AG08396 (cell line): ENCODE measurements at regions not wholly inside any gene's neighbourhood (a gene's known extent, or its start where the extent isn't known, plus 50 kb on each side); places are given as distances from the start of the nearest gene placed in this dataset.
"Not testable (repeated sequence)": the region's sequence is repeated elsewhere in the genome, so short reads cannot be mapped to it uniquely, and the experiment has no call there.

ENCODE experiments used
- DNase-seq: peaks from one replicate; pipeline ENCODE4 v3.0.0; 2012; ENCODE audit warnings: low spot score, mixed read lengths

DNA sequence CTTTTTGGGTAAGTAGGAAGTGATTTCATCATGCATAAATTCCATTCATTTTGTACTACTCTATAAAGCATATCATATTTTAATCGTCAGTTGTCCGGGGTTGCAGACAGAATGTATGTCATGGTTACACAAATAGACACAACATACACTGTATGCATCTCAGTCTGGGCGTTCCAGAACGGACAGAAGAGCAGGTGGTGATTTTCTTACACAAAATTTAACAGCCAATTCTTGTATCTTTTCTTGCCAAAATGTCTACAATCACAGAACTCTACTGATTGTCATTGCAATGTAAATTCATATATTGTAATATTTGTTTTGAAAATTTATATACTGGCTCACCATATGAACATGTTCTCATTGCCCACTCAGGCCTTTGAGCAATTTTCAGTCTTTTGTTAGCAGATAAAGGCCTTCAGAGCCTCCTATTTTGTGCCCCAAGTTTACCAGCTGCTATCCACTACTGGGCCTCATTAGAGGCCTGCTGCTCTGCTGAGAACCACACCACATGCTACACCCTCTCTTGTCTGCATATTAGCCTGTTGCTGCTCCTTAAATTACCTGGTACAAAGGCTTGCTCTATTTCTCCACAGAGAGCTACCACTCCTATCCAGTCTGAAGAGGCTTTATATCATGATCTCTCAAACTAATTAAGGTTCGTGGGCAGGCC lies 61.5 kb downstream of the PRDM13 start:
- DNase-seq, result no peak

DNA sequence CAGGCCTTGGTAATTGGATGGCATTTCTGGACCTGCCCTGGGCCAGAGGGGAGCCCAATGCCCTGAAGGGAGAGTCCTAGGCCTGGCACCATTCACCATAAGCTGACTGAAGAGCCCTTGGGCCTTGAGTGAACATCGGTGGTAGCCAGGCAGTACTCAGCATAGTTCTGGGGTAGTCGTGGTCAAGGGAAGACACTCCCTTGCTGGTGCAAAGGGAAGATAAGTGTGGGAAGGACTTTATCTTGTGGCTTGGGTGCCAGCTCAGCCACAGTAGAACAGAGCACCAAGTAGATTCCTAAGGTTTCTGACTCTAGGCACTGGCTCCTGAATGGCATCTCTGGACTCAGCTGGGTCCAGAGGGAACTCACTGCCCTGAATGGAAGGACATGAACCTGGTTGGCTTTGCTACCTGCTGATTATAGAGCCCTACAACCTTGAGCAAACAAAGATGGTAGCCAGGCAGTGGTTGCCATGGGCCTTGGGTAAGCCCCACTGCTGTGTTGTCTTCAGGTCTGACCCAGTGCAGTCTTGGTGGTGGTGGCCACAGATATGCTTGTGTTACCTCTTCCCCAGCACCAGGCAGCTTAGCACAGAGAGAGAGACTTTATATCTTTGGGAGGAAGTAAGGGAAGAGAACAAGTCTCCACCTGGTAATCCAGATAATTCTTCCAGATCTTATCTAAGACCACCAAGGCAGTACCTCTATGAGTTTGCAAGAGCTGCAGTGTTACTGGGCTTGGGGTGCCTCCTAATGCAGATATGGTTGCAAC lies 83.5 kb downstream of the PRDM13 start:
- DNase-seq, result no peak

DNA sequence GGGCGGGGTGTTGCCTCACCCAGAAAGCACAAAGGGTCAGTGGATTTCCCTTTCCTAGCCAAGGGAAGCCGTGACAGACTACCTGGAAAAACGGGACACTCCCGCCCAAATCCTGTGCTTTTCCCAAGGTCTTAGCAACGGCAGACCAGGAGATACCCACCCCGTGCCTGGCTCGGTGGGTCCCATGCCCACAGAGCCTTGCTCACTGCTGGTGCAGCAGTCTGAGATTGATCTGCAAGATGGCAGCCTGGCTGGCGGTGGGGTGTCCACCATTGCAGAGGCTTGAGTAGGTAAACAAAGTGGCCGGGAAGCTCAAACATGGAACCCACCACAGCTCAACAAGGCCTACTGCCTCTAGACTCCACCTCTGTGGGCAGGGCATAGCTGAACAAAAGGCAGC lies 95.7 kb downstream of the PRDM13 start:
- DNase-seq, result not testable (repeated sequence)

DNA sequence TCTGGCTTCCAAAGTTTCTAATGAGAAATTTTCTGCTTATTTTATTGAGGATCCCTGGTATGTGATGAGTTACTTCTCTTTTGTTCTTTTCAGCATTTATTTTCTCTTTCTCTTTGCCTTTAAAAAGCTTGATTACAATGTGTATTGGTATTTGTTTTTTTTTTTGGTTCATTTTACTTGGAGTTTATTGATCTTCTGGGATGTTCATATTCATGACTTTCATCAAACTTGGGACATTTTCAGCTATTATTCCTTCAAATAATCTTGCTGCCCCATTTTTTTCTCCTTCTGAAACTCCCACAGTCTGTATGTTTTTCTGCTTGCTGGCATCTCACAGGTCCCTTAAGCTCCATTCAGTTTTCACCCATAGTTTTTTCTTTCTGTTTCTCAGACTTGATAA lies 102.4 kb downstream of the PRDM13 start:
- no peak for DNase-seq

DNA sequence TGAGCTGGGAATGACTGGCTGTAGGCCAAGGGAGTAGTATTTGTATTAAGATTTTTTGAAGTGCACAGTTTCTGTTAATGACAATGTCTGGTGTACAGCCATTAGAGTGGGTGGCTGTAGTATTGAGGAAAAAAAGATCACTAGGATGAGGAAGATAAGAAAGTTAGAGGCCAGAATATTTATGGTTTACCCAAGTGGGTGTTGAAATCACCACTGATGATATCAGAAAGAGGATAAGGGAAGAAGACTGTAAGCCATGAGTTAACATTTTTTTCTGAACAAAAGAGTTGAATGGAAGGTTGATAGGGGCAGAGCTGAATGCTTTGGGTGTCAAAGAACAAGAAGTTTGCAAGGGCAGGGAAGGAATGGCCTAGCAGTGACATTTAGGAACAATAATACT lies 104.7 kb downstream of the PRDM13 start:
- no peak for DNase-seq

DNA sequence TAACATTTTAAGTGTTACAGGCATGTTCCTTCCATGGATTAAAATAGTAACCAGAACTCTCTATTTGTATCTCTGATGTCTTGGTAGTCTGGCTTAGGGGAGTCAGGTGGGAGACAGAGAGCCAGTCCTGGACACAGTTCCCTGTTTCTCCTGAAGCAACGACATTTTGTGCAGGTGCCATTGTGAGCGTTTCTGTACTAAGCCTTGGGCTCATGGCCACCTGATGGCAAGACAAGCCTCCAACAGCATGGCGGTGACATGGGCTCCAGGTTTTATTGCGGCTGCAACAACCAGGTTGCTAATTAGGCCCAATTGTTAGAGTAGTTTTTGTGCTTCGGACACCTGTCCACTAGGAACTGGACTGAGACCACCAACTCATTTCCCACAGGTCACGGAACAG lies 105.3 kb downstream of the PRDM13 start:
- DNase-seq, result no peak

DNA sequence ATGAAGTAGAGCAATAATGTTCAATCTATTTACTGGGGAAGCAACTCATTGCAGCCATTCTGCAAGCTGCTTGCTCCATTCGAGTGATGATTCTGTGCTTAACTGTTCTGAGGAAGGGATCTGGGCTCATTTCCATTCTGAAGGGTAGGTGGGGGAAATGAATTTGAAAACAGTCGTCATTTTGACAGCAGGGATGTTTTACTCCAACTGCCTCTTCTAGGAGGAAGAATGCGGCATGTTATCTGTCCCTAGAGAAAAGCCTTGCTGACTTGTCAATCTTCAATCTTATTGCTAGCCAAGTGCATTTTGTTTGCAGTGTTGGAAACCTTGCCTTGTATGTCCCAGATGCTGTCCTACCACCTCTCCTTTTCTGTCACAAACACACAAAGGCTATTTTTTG lies 105.9 kb downstream of the PRDM13 start:
- no peak for DNase-seq

DNA sequence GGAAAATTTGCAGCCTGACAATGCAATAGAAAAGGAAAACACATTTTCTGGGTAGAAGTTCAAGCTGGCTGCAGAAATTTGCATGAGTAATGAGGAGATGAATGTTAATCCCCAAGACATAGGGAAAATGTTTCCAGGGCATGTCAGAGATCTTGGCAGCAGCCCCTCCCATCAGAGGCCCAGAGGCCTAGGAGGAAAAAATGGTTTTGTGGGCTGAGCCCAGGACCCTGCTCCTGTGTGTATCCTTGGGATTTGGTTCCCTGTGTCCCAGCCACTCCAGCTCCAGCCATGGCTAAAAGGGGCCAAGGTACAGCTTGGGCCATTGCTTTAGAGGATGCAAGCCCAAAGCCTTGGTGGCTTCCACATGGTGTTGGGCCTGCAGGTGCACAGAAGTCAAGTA lies 115.4 kb downstream of the PRDM13 start:
- not testable (repeated sequence) for DNase-seq

DNA sequence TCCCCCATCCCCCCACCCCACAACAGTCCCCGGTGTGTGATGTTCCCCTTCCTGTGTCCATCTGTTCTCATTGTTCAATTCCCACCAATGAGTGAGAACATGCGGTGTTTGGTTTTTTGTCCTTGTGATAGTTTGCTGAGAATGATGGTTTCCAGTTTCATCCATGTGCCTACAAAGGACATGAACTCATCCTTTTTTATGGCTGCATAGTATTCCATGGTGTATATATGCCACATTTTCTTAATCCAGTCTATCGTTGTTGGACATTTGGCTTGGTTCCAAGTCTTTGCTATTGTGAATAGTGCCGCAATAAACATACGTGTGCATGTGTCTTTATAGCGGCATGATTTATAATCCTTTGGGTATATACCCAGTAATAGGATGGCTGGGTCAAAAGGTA lies 123.6 kb downstream of the PRDM13 start:
- DNase-seq, result not testable (repeated sequence)

DNA sequence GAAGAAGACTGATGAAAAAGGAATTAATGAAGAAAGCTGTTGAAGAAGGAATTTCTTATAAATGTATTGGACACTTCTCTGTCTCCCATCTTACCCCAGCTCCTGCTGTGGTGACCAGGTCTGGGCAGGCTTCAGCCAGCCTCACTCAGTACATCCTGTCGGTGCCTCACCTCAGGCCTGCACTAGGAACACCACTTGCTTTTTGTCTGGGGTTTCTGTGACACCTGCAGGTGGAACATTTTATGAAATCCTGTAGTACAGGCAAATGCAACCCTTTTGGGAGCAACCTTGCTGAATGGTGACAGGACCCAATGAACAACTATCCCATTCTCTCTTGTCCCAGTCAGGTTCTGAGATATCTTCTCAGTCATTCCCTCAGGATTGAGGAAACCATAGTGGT lies 129.7 kb downstream of the PRDM13 start:
- no peak for DNase-seq

DNA sequence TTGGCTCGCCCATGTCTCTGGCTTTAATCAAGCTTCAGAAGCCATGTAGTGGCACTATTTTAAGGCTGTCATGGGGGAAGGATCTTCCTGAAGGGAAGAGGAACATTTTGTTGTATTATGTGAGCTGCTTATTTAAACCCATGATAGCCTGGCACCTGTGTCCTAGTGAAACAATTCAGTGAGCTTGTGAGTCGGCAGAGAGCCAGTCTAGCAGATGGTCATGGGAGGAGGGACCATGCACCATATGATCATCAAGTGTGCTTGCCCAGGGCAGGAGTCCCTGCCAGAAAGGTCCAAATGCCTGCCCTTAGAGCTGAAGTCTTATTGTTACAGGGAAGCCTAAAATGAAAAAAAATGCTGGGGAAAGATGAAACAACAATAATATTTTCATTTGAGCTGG lies 132.9 kb downstream of the PRDM13 start:
- no peak for DNase-seq

DNA sequence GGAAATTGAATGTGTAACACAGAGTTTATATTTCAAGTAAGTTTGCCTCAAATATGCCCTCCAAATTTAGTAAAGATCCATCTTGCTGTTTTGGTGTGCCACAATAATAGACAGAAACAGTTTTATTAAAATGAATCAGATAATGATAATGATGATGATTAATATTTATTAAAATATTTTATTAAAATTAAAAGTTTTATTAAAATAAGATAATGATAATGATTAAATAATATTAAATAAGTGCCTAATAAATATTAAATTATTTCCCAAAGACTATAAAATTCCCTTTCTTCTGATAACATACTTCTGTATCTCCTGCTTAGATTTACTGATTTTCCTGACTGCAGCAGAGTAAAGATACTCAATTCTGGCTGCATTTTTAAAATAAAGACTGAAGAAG lies 134.5 kb downstream of the PRDM13 start:
- no peak for DNase-seq

DNA sequence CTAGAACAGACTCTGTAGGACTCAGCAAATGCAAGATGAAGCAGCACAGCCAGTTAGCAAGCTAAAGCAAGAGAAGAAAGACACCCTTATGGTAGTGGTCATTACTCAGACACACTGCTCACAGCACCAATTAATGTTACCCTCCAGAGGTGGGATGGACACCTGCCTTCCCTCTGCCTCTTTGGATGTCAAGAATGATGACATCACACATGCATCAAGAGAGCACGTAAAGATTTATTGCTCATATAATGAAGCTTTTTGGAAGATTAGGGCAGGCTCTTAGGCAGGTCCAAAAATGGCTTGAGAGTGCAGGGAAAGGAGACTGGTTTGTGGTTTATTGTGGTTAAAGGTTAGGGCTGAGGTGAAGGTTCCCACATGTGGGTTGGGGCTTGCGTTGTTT lies 137.0 kb downstream of the PRDM13 start:
- DNase-seq, result no peak

DNA sequence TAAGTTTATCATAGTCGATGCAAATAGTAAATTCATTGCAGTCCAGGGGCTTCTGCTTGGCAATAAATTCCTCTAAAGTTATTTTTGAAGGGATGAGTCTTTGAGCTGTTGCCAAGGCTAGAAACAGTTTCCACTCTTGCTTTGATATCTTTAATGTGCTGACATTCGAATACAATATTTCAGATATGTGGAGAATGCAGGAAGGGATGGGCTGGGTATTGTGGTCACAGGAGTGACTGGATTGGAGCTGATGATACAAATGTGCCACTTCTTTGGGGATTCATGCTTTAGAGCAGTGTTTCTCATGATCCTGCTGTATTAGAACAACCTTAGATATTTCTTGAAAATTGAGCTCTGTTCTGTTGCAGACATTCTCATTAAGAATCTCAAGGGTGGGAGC lies 139.0 kb downstream of the PRDM13 start:
- DNase-seq, result peak; percentile 5

DNA sequence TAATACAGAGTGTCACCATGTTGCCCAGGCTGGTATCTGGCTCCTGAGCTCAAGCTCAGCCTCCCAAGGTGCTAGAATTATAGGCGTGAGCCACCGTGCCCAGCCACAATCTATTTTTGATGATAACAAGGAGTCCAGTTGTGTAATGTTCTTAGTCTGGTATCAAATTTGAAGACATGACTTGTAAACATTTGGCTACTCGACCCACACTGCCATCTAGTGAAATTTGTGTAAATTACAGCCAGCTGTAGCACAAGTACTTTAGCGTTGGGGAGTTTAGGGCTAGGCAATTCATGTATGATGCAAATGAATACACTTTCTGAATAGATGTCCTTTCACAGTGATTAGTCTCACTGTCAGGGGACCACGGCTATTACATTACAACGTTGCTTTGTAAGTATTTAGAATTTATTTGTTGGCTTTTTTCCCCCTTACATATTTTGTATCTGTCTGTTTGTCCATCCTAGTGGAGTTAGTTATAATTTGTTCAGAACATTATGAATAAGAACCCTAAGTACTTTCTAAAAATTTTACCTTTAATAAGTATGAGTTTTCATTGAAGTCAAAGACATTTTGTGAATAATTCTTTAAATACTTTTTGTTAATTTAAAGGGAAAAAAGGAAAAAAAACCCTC lies 139.7 kb downstream of the PRDM13 start:
- DNase-seq, result peak; percentile 52

DNA sequence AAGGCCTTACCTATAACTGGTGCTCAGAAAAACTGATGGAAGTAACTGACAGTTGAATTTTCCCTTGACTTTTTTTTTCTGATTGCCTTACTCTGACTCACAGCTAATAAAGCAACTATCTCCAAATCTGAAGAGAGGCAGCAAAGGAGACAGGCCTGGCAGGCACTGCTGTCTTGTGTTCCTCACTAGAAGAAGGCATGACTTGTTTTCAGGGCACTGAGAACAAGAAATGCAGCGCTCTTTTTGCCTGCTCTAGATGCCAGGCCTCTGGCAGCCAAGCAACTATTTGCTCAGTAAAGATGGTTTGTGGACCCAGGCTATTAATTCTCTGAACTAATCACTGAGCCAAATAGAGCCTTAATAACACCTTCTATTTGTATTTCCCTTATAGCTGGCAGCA lies 155.1 kb downstream of the PRDM13 start:
- DNase-seq, result no peak

DNA sequence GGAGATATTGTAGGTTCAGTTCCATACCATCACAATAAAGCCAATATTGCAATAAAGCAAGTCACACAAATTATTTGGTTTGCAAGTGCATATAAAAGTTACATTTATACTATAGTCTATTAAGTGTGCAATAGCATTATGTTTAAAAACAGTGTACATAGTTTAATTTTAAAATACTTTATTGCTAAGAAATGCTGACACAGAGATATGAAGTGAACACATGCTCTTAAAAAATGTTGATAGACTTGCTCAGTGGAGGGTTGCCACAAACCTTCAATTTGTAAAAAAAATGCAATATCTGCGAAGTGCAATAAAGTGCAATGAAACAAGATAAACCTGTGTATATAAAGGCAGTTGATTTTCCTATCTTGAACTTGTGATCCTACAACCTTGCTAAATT lies 161.5 kb downstream of the PRDM13 start:
- no peak for DNase-seq

DNA sequence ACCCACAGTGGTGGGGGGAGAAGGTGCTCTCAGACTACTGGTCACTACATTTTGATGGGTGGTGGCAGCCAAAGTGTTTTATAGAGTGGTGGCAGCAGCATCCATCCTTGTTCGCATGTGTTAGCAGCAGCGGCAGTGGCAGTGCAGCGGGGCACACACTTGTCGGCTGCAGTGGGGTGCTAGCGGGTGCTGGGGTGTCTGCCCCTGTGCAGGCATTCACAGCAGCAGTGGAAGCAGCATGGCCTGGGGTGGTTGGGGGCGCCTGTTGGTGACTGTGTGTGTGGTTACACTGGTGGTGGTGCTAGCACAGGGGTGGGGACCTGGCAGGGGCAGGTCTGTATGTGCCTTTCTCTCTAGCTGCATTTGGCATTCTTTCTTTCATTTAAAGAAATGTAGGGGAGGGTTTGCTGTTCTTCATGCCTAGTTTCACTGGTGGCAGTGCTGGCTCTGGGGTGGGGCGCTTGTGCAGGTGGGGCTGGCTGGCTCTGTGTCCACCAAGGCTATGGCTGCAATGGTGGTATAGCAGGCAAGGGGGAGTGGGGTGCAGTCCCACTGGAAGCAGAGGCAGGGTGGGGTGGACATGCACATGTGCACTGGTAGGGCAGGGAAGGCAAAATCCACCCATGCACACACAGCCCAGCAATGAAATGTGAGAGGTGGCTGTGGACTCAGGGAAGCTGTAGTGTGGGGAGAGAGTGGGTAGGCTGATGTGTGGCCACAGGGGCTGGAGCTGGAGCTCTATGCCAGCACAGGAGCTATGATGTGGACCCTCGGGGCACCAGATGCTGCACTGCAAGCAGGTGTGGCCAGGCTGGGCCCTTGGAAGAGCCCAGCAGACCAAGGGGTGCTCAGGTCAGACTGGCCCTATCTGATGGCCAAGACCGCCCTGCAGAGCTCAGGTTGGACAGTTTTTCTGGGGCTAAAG lies 173.3 kb downstream of the PRDM13 start:
- no peak for DNase-seq

DNA sequence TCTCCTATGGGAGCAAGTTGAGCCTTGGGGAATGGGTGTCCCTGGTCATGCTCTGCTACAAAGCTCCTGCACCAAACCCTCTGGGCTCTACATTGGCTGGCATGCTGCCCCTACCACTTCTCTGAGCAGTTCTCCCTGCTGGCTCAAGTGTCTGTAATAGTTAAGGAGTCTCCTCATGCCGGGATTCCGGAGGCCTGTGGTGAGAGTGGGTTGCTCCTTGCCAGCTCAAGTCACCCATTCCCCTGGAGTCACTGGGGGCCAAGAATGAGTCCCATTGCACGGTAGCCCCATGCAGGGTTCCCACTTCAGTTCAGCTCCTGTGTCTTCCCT lies 173.9 kb downstream of the PRDM13 start:
- DNase-seq, result no peak

DNA sequence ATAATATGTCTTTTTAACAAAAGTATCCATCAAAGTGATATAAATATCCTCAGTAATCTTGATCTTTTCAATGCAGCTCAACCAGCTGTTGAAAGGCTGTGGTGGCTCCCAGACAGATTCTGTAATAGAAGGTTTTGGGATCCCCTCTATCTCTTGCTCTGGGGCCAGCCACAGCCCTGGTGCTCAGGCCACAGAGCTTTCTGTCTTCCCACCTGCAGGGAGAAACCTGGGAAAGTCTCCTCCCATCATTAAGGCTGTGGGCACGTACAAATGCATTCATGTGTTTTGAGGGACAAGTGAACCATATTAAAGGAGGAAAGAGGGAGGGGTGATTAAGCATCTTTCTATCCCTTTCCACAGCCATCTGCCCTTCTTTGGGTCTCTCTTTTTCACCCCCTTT lies 183.1 kb downstream of the PRDM13 start:
- no peak for DNase-seq

DNA sequence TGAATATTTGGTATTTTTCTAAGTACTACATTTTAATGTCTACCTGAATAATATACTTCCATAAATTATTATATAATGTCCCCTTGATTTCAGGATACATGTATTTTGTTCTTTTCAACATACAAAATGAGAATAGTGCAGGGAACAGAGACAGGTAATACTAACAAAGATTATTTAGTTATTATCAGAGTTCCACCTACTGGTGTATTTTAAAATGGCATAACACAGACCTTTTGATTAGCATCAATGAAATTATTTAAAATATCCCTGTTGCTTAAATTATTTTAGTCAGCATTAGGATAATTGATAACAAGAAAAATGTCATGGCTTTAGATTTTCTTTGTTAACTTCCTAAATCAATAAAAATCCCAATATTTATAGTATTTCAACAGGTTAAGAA lies 184.0 kb downstream of the PRDM13 start:
- DNase-seq, result no peak

DNA sequence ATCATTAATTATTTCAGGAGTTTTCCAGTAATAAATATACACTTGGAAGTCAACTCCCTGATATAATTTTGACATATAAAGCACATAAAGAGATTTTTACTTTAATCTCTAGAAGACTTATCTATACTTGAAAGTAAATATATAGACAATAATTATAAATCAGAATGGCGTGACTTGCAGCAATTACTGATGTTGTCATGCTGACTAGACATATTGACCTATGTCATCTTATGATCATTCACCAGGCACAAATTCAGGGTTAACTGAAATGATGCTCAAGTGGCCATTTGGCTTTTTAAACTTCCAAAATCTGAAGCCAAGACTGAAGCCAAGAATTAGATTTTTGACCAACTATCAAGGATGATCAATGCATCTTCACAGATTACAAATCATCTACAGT lies 192.2 kb downstream of the MCHR2 start:
- no peak for DNase-seq
